DMS153 (cell line): ENCODE measurements at regions not wholly inside any gene's neighbourhood (a gene's known extent, or its start where the extent isn't known, plus 50 kb on each side); places are given as distances from the start of the nearest gene placed in this dataset.
"Not testable (repeated sequence)": the region's sequence is repeated elsewhere in the genome, so short reads cannot be mapped to it uniquely, and the experiment has no call there.

Experiments used
- DNase-seq: peaks from one replicate; lab custom pipeline; 2025; lab: John Stamatoyannopoulos, UW

DNA sequence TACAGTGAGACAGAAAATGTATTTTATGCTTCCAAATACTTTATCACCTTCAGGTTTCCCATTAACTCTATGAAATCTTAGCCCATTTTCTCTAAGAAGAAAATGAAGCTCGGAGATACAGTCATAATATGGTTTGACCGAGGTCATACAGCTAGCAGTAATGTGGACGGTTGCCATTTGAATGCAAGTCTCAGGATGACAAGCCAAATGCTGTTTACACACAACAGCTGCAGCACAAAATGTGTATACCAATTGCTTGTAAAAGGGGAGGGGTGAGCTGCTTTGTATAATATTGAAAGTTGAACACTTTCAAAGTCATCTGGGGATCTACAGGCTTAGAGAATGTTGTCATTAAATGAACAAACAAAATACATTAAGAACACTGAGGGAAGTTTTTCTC, 93.8 kb upstream of the FSIP2 start:
- DNase-seq: no peak

DNA sequence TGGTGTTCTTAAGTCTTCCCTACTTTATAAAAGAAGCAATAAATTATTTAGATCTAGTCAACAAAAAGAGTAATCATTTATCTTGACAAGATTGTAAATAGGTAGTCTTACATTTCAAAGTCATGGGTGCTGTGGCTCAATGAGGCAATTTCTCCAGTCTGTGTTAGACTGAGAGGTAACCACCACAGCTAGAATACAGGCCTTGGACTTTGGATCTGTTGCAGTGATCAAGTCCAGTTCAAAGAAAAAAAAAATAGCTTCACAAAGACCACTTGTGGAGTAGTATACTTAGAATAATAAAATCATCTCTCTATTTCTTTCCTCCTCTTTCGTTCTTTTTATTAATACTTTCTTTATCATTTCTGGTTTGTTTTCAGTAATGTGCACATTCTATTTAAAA, 93.1 kb upstream of the FSIP2 start:
- no peak for DNase-seq

DNA sequence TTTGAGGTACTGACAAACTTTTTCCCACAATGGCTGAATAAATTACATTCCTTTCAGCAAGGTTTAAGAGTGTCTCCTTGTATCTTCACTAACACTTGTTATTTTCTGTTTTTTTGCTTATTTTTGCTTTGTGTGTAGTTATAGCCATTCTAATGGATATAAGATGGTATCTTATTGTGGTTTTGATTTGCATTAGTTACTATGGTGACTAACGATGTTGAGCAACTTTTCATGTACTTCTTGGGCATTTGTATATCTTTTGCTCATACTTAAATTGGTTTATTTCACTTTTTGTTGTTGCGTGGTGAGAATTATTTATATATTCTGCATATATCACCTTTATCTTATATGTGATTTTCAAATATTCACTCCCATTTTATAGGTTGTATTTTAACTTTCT, 79.9 kb upstream of the FSIP2 start:
- no peak for DNase-seq

DNA sequence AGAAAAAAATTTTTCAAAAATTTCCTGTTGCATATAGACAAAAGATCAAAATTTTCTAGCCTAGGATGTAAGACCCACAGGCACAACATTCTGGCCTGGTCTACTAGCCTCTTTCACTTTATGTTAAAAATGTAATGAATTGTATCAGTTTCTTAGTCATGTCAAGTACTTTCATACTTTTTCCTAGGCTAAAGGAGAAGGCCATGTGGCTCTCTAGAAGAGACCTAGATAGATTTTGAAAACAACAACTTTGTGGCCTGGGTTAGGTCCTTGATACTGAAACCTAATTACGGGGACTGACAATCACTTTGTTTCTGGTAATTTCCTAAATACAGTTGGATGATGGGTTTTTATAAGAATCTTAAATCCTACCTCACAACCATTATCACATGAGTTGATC, 74.8 kb upstream of the FSIP2 start:
- DNase-seq: no peak

DNA sequence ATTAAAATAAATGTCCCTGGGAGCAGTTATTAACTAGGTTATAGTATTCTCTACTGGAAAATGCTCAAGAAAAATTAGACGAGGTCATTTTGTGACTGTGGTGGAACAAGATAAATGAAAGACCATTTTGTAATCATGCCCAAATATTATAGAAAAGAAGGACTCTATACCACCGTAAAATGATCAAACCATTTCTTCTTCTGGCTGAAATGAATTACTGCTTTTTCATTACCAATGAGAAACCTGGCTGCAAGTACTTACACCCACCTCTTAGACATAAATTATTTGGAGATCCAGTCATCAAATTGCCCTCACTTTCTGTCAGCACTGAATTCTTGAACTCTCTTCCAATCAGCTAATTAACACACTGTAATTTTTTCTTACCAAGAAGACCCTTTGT, 74.2 kb upstream of the FSIP2 start:
- DNase-seq: no peak

DNA sequence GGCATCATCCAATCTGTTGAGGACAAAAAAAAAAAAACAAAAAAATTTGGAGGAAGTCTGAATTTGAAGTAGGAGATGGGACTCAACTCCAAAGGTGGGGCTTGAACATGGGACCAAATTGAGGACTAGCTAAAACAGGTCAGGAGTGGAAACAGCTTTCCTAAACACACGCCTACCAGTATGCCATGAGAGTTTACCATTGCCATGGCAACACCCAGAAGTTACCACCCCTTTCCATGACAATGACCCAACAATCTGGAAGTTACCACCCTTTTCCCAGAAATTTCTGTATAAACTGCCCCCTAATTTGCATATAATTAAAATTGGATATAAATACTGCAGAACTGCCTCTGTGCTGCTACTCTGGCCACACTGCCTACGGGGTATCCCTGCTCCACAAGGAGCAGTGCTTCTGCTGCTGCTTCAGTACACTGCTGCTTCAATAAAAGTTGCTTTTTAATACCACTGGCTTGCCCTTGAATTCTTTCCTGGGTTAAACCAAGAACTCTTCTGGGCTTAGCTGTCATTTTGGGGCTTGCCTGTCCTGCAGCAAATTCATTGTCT, 73.3 kb upstream of the FSIP2 start:
- no peak for DNase-seq

DNA sequence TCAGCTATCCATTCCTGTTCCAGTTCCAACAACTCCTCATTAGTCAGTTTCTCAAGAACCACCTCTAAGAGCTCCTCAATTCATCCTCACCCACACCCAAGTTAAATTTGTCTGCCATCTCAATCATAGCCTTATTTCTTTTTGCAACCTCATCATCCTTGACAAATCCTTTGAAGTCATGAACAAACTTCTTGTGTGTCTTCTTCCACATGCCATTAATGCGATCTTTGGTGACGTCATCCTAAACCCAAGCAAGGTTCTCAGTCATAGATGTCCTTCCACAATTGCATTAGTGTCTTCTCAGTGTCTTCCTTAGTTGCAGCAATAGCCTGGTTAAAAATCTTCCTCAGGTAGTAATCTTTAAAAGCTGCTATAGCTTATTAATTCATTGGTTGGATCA, 71.2 kb upstream of the FSIP2 start:
- no peak for DNase-seq

DNA sequence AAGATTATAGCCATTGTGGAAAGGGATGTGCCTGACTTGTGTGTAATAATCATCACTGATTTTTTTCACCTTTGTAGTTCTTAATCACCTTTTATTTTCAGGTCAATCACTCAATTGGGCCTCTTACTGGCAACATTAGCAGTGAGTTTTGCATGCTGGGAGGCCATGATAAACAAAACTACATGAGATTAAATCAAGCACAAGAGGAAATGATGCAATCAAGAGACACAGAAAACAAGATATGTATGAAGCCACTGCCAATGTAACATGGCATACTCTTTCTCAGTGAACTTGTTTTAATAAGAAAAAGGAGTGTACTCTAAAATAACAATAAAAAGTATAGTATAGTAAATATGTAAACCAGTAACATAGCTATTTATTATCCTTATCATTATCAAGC, 69.9 kb upstream of the FSIP2 start:
- DNase-seq: no peak

DNA sequence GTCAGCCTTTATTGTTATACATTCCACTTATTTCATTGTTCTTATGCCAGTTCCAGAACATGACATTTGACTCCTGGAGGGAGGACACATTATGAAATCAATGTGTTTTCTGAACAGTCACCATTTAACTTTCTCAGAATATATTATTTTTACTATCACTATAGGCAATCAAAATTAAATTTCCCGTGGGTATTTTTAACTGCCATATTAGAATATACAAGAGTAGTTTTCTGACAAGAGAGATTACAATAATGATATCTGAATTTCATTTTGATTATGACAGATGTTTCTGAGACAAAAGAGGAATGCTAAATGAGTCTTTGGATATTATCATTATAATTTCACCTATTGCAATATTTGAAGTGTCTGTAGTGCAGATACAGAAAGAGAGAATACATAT, 64.4 kb upstream of the FSIP2 start:
- no peak for DNase-seq

DNA sequence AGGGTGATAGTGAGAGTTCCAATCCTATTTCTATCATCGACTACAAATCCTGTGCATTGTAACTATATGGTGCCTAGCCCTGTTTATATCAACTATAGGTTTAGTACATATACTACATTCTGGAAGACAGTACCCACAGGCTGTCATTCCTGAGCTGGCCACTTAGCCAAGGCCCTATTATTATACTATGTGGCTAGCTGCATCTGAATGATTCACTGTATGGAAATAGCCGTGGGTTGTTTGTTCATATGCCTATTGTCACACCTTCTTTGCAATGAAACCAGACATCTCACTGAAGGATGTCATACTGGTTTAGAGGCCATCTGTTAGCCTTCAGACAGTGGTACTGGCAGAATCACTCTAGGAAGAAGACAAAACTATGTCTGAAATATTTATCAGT, 62.3 kb upstream of the FSIP2 start:
- no peak for DNase-seq

DNA sequence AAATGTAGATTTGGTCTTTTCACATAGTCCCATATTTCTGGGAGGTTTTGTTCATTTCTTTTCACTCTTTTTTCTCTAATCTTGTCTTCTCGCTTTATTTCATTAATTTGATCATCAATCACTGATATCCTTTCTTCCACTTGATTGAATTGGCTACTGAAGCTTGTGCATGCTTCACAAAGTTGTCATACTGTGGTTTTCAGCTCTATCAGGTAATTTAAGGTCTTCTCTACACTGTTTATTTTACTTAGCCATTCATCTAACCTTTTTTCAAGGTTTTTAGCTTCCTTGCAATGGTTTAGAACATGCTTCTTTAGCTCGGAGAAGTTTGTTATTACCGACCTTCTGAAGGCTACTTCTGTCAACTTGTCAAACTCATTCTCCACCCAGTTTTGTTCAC, 51.6 kb upstream of the FSIP2 start:
- DNase-seq: not testable (repeated sequence)

DNA sequence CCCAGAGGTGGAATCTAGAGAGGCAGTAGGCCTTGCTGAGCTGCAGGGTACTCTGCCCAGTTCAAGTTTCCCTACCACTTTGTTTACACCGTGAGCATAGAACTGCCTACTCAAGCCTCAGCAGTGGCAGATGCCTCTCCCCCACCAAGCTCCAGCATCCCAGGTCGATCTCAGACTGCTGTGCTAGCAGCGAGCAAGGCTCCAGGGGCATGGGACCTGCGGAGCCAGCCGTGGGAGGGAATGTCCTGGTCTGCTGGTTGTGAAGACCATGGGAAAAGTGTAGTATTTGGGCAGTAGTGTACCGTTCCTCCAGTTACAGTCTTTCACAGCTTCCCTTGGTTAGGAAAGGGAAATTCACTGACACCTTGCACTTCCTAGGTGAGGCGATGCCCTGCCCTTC, 50.6 kb upstream of the FSIP2 start:
- no peak for DNase-seq
